Keratinocyte (primary cell): ENCODE measurements at regions not wholly inside any gene's neighbourhood (a gene's known extent, or its start where the extent isn't known, plus 50 kb on each side); places are given as distances from the start of the nearest gene placed in this dataset.

Experiments used
- DNase-seq: peaks from one replicate; pipeline ENCODE4 v3.0.0-alpha.2; 2011; ENCODE audit warnings: low read depth, missing footprints, low spot score
- FAIRE-seq: peaks from 2 replicates; lab custom pipeline; 2011; peaks lifted over from hg19 to GRCh38; lab: Jason Lieb, UNC
- H2AFZ ChIP-seq: 2 replicates; pipeline ENCODE4 v1.6.0; 2012; ENCODE audit warnings: low read length, control low read depth, inconsistent platforms; ENCODE audit not compliant: control insufficient read depth
- H3K27ac ChIP-seq: 2 replicates; pipeline ENCODE4 v1.5.1; 2011; ENCODE audit warnings: low read length; ENCODE audit not compliant: control insufficient read depth, insufficient read depth
- H3K27me3 ChIP-seq: 3 replicates; pipeline ENCODE4 v1.6.0; 2011; ENCODE audit warnings: low read length; ENCODE audit not compliant: control insufficient read depth, insufficient read depth; ENCODE audit errors: extremely low read depth
- H3K36me3 ChIP-seq, 2 experiments: 2 replicates in 1 of 2; 3 replicates in 1 of 2; pipeline ENCODE4 v1.5.1; 2011; ENCODE audit warnings: low read length in 2 of 2, mild to moderate bottlenecking in 1 of 2; ENCODE audit not compliant: control insufficient read depth in 2 of 2, insufficient read depth in 2 of 2; ENCODE audit errors: extremely low read depth in 1 of 2
- H3K4me1 ChIP-seq: 3 replicates; pipeline ENCODE4 v1.5.1; 2011; ENCODE audit warnings: low read length; ENCODE audit not compliant: control insufficient read depth, insufficient read depth; ENCODE audit errors: extremely low read depth
- H3K4me2 ChIP-seq: 3 replicates; pipeline ENCODE4 v1.6.0; 2011; ENCODE audit warnings: low read depth, low read length; ENCODE audit not compliant: control insufficient read depth, insufficient read depth; ENCODE audit errors: extremely low read depth
- H3K4me3 ChIP-seq, 3 experiments: fragments of 200-600 bp in 1 of 3; sonication (generic) in 1 of 3; 2 replicates in 2 of 3; 3 replicates in 1 of 3; pipeline ENCODE4 v1.5.1; 2011 to 2016; ENCODE audit warnings: low read length in 3 of 3, mild to moderate bottlenecking in 3 of 3, control low read depth in 2 of 3, inconsistent platforms in 1 of 3, low read depth in 1 of 3, mixed read lengths in 1 of 3, mixed run types in 1 of 3, moderate library complexity in 1 of 3; ENCODE audit not compliant: control insufficient read depth in 2 of 3, insufficient read depth in 2 of 3; ENCODE audit errors: extremely low read depth in 1 of 3
- H3K79me2 ChIP-seq: 2 replicates; pipeline ENCODE4 v1.6.0; 2012; ENCODE audit warnings: low read length; ENCODE audit not compliant: control insufficient read depth, insufficient read depth
- H3K9ac ChIP-seq: 3 replicates; pipeline ENCODE4 v1.6.0; 2011; ENCODE audit warnings: low read length; ENCODE audit not compliant: control insufficient read depth, insufficient read depth; ENCODE audit errors: extremely low read depth
- H3K9me1 ChIP-seq: 3 replicates; pipeline ENCODE4 v1.6.0; 2011; ENCODE audit warnings: low read length; ENCODE audit not compliant: control insufficient read depth, insufficient read depth; ENCODE audit errors: extremely low read depth
- H3K9me3 ChIP-seq: 2 replicates; pipeline ENCODE4 v1.5.1; 2012; ENCODE audit warnings: low read depth, low read length; ENCODE audit not compliant: control insufficient read depth
- H4K20me1 ChIP-seq: 3 replicates; pipeline ENCODE4 v1.6.0; 2011; ENCODE audit warnings: low read length; ENCODE audit not compliant: control insufficient read depth, insufficient read depth; ENCODE audit errors: extremely low read depth
- CTCF ChIP-seq, 3 experiments: IDR thresholded peaks in 1 of 3; conservative IDR thresholded peaks in 1 of 3; optimal IDR thresholded peaks in 1 of 3; 2 replicates in 2 of 3; 3 replicates in 1 of 3; pipeline versions ENCODE3 to v1.5.1; 2011; ENCODE audit warnings: low read length in 3 of 3, mild to moderate bottlenecking in 3 of 3, moderate library complexity in 2 of 3, control low read depth in 1 of 3, inconsistent platforms in 1 of 3; ENCODE audit not compliant: insufficient read depth in 2 of 3; ENCODE audit errors: extremely low read depth in 1 of 3
- EZH2 ChIP-seq: IDR thresholded peaks from one replicate; pipeline ENCODE4 v1.6.1; 2012; ENCODE audit warnings: inconsistent platforms, mild to moderate bottlenecking, low read length, moderate library complexity
- dilution Hi-C: fragments of 300-500 bp; cut with MboI; formaldehyde crosslinking; loops from one replicate; pipeline ENCODE4 v1.7.0; 2020; ENCODE audit warnings: low sequenced_read_pairs; ENCODE audit not compliant: extremely low pct_ligation_motif_present

- Histone ChIP-seq H3K9ac (no peak overlapping the region), H3K36me3 (no peaks in the 10 kb centered on the region), H3K4me2 (no peak overlapping the region), H3K79me2 (no peaks in the 10 kb centered on the region), H4K20me1 (no peaks in the 10 kb centered on the region), H3K27me3 (no peaks in the 10 kb centered on the region), H3K9me1 (no peaks in the 10 kb centered on the region), H2AFZ (no peak overlapping the region), H3K27ac (no peak overlapping the region), H3K4me1 (no peaks in the 10 kb centered on the region), H3K4me3 (no peak overlapping the region), H3K9me3 (peaks cover 2% of the 10 kb centered on the region)
- no peak for TF ChIP-seq CTCF (optimal IDR thresholded peaks at IDR 0.05 in 1 of 3, IDR thresholded peaks at IDR 0.05 in 1 of 3, conservative IDR thresholded peaks at IDR 0.05 in 1 of 3; ENCODE audit: extremely low read depth in 1 of 3, insufficient read depth in 2 of 3, low read length in 3 of 3)
- DNase-seq (no peak), FAIRE-seq (no peak)
- dilution Hi-C loops, result no loop called here
These were observed 497.1 kb upstream of the ARGLU1 start for GRCh38 chr13:107065036-107065435.

GRCh38 chr13:107057028-107057631, 489.2 kb upstream of the ARGLU1 start:
- Histone ChIP-seq H2AFZ (no peak overlapping the region), H3K4me1 (no peaks in the 10 kb centered on the region), H3K4me2 (no peak overlapping the region), H3K9ac (no peak overlapping the region), H3K27ac (no peak overlapping the region), H3K79me2 (no peaks in the 10 kb centered on the region), H3K27me3 (no peaks in the 10 kb centered on the region), H3K36me3 (no peaks in the 10 kb centered on the region), H3K4me3 (no peak overlapping the region), H4K20me1 (no peaks in the 10 kb centered on the region), H3K9me3 (peaks cover 2% of the 10 kb centered on the region), H3K9me1 (no peaks in the 10 kb centered on the region)
- TF ChIP-seq EZH2 (no peak), CTCF (optimal IDR thresholded peaks at IDR 0.05 in 1 of 3, IDR thresholded peaks at IDR 0.05 in 1 of 3, conservative IDR thresholded peaks at IDR 0.05 in 1 of 3; ENCODE audit: extremely low read depth in 1 of 3, insufficient read depth in 2 of 3, low read length in 3 of 3) (no peak)
- no peak for DNase-seq
- FAIRE-seq, result no peak
- dilution Hi-C loops, result no loop called here
